MM.1S (cell line): ENCODE measurements at regions not wholly inside any gene's neighbourhood (a gene's known extent, or its start where the extent isn't known, plus 50 kb on each side); places are given as distances from the start of the nearest gene placed in this dataset.
"Not testable (repeated sequence)": the region's sequence is repeated elsewhere in the genome, so short reads cannot be mapped to it uniquely, and the experiment has no call there.

Source experiments
- DNase-seq: peaks from one replicate; pipeline ENCODE4 v3.0.0-alpha.2; 2015
- H2AFZ ChIP-seq: fragments of 300-600 bp; sonication (generic); 2 replicates; pipeline ENCODE4 v1.6.0; 2016; ENCODE audit warnings: antibody characterized with exemption, low read length
- H3F3A ChIP-seq: fragments of 300-600 bp; sonication (generic); 2 replicates; pipeline ENCODE4 v1.6.1; 2016; ENCODE audit warnings: mild to moderate bottlenecking, antibody characterized with exemption, low read length, moderate library complexity, mixed read lengths; ENCODE audit not compliant: insufficient read depth
- H3K27ac ChIP-seq: fragments of 300-600 bp; sonication (generic); 2 replicates; pipeline ENCODE4 v1.5.1; 2016; ENCODE audit warnings: mild to moderate bottlenecking, low read length
- H3K27me3 ChIP-seq: fragments of 300-600 bp; sonication (generic); replicated peaks from 2 replicates; pipeline ENCODE4 v1.6.0; 2016; ENCODE audit warnings: low read length; ENCODE audit not compliant: insufficient read depth
- H3K36me3 ChIP-seq: fragments of 300-600 bp; sonication (generic); replicated peaks from 2 replicates; pipeline ENCODE4 v1.6.1; 2016; ENCODE audit warnings: mild to moderate bottlenecking, low read length, mixed read lengths; ENCODE audit not compliant: insufficient read depth
- H3K4me1 ChIP-seq: fragments of 300-600 bp; sonication (generic); 2 replicates; pipeline ENCODE4 v1.6.1; 2016; ENCODE audit warnings: low read length, mixed read lengths
- H3K4me2 ChIP-seq: fragments of 300-600 bp; sonication (generic); 2 replicates; pipeline ENCODE4 v1.6.0; 2016; ENCODE audit warnings: low read depth, low read length
- H3K4me3 ChIP-seq: fragments of 300-600 bp; sonication (generic); 2 replicates; pipeline ENCODE4 v1.5.1; 2016; ENCODE audit warnings: low read length, mixed read lengths
- H3K79me2 ChIP-seq: fragments of 300-600 bp; sonication (generic); 2 replicates; pipeline ENCODE4 v1.6.1; 2016; ENCODE audit warnings: mixed run types, low read length, mixed read lengths
- H3K9ac ChIP-seq: fragments of 300-600 bp; sonication (generic); 2 replicates; pipeline ENCODE4 v1.6.1; 2016; ENCODE audit warnings: low read length, mixed read lengths
- H3K9me2 ChIP-seq: fragments of 300-600 bp; sonication (generic); replicated peaks from 2 replicates; pipeline ENCODE4 v1.6.1; 2016; ENCODE audit warnings: mild to moderate bottlenecking, low read length, mixed read lengths; ENCODE audit not compliant: insufficient read depth
- H3K9me3 ChIP-seq: fragments of 300-600 bp; sonication (generic); replicated peaks from 2 replicates; pipeline ENCODE4 v1.6.1; 2016; ENCODE audit warnings: mild to moderate bottlenecking, low read length, mixed read lengths; ENCODE audit not compliant: insufficient read depth
- H4K20me1 ChIP-seq: fragments of 300-600 bp; sonication (generic); 2 replicates; pipeline ENCODE4 v1.6.1; 2016; ENCODE audit warnings: mild to moderate bottlenecking, low read length, moderate library complexity, mixed read lengths; ENCODE audit not compliant: insufficient read depth
- CTCF ChIP-seq: fragments of 300-600 bp; sonication (generic); IDR thresholded peaks from 2 replicates; pipeline ENCODE4 v1.5.1; 2016; ENCODE audit warnings: antibody characterized with exemption, low read length, mixed read lengths
- EZH2 ChIP-seq: fragments of 300-600 bp; sonication (generic); optimal IDR thresholded peaks from 2 replicates; pipeline ENCODE3; 2017; ENCODE audit warnings: low read depth, mild to moderate bottlenecking, antibody characterized with exemption, low read length, mixed read lengths
- EZH2phosphoT487 ChIP-seq: fragments of 300-600 bp; sonication (generic); IDR thresholded peaks from 2 replicates; pipeline ENCODE4 v1.6.1; 2018; ENCODE audit warnings: antibody characterized with exemption, low read length

- Histone ChIP-seq H3K27ac (no peak overlapping the region), H3F3A (no peaks in the 10 kb centered on the region), H3K79me2 (no peaks in the 10 kb centered on the region), H3K9me2 (no peaks in the 10 kb centered on the region), H3K27me3 (no peaks in the 10 kb centered on the region), H3K4me1 (no peaks in the 10 kb centered on the region), H2AFZ (no peak overlapping the region), H3K4me3 (no peak overlapping the region), H4K20me1 (no peaks in the 10 kb centered on the region), H3K9me3 (no peaks in the 10 kb centered on the region), H3K9ac (no peak overlapping the region), H3K36me3 (no peaks in the 10 kb centered on the region), H3K4me2 (no peak overlapping the region)
- no peak for DNase-seq
- no peak for TF ChIP-seq EZH2phosphoT487
- TF ChIP-seq CTCF: no peak
- no peak for TF ChIP-seq EZH2
Observed at GRCh38 chr5:93990504-93991070, 249.2 kb upstream of the POU5F2 start.

GRCh38 chr5:93985940-93986570 lies 244.7 kb upstream of the POU5F2 start:
- not testable (repeated sequence) for DNase-seq

GRCh38 chr5:93978222-93978621 lies 236.8 kb upstream of the POU5F2 start:
- Histone ChIP-seq H3K4me1 (no peaks in the 10 kb centered on the region), H2AFZ (no peak overlapping the region), H3K27me3 (no peaks in the 10 kb centered on the region), H3K9me2 (no peaks in the 10 kb centered on the region), H4K20me1 (no peaks in the 10 kb centered on the region), H3K9me3 (no peaks in the 10 kb centered on the region), H3F3A (no peaks in the 10 kb centered on the region), H3K4me2 (no peak overlapping the region), H3K79me2 (no peaks in the 10 kb centered on the region), H3K9ac (no peak overlapping the region), H3K27ac (no peak overlapping the region), H3K36me3 (no peaks in the 10 kb centered on the region), H3K4me3 (no peak overlapping the region)
- no peak for TF ChIP-seq EZH2phosphoT487
- TF ChIP-seq CTCF: no peak
- TF ChIP-seq EZH2: no peak
- no peak for DNase-seq

More at GRCh38 chr5:93985940-93986570, 244.7 kb upstream of the POU5F2 start:
- not testable (repeated sequence) for H3F3A ChIP-seq, H3K9ac ChIP-seq, H2AFZ ChIP-seq, H4K20me1 ChIP-seq, H3K27ac ChIP-seq, H3K4me2 ChIP-seq, H3K4me1 ChIP-seq, H3K9me3 ChIP-seq, H3K9me2 ChIP-seq, H3K27me3 ChIP-seq, H3K4me3 ChIP-seq, H3K79me2 ChIP-seq, H3K36me3 ChIP-seq

- Histone ChIP-seq H4K20me1 (no peaks in the 10 kb centered on the region), H2AFZ (no peak overlapping the region), H3K36me3 (no peaks in the 10 kb centered on the region), H3K27me3 (no peaks in the 10 kb centered on the region), H3K9ac (no peak overlapping the region), H3K9me2 (no peaks in the 10 kb centered on the region), H3K4me3 (no peak overlapping the region), H3K4me1 (no peaks in the 10 kb centered on the region), H3K79me2 (no peaks in the 10 kb centered on the region), H3K27ac (no peak overlapping the region), H3K9me3 (no peaks in the 10 kb centered on the region), H3F3A (no peaks in the 10 kb centered on the region), H3K4me2 (no peak overlapping the region)
- TF ChIP-seq EZH2: no peak
- TF ChIP-seq CTCF: no peak
- no peak for TF ChIP-seq EZH2phosphoT487
- DNase-seq: no peak
Observed at GRCh38 chr5:93967923-93968322, 226.5 kb upstream of the POU5F2 start.
